H1 (cell line): ENCODE measurements at regions not wholly inside any gene's neighbourhood (a gene's known extent, or its start where the extent isn't known, plus 50 kb on each side); places are given as distances from the start of the nearest gene placed in this dataset.

ENCODE experiments used
- BACH1 ChIP-seq: IDR thresholded peaks from 2 replicates; pipeline ENCODE4 v1.6.1; 2012; ENCODE audit warnings: low read length, improper control_type of control experiment
- CHD7 ChIP-seq: fragments of 300-600 bp; sonication (generic); IDR thresholded peaks from 2 replicates; pipeline ENCODE4 v1.7.1; 2012; ENCODE audit warnings: low read length, moderate library complexity, mild to moderate bottlenecking, inconsistent platforms; ENCODE audit not compliant: insufficient replicate concordance
- EP300 ChIP-seq, 2 experiments: IDR thresholded peaks; 1 replicate in 1 of 2; 2 replicates in 1 of 2; pipeline ENCODE4 v1.6.1; 2011 to 2012; ENCODE audit warnings: low read depth in 2 of 2, low read length in 2 of 2, mild to moderate bottlenecking in 2 of 2, borderline replicate concordance in 1 of 2, inconsistent platforms in 1 of 2, moderate library complexity in 1 of 2
- HDAC2 ChIP-seq, 2 experiments: fragments of 300-600 bp in 1 of 2; sonication (generic) in 1 of 2; IDR thresholded peaks; 2 replicates each; pipeline ENCODE4 v1.6.1; 2011 to 2012; ENCODE audit warnings: low read depth in 2 of 2, low read length in 2 of 2, mild to moderate bottlenecking in 2 of 2, moderate library complexity in 2 of 2, borderline replicate concordance in 1 of 2, inconsistent platforms in 1 of 2
- PHF8 ChIP-seq: fragments of 200-600 bp; sonication (generic); conservative IDR thresholded peaks from 2 replicates; pipeline ENCODE4 v1.7.1; 2012; ENCODE audit warnings: low read depth, mild to moderate bottlenecking, inconsistent platforms, low read length, moderate library complexity
- POLR2A ChIP-seq, 2 experiments: IDR thresholded peaks; 1 replicate in 1 of 2; 2 replicates in 1 of 2; pipeline ENCODE4 v1.6.1; 2011; ENCODE audit warnings: low read depth in 2 of 2, low read length in 2 of 2, mild to moderate bottlenecking in 2 of 2; ENCODE audit errors: control extremely low read depth in 1 of 2
- SIN3A ChIP-seq, 2 experiments: IDR thresholded peaks in 1 of 2; conservative IDR thresholded peaks in 1 of 2; 2 replicates each; pipeline ENCODE4 v1.6.1; 2011 to 2012; ENCODE audit warnings: low read length in 2 of 2, improper control_type of control experiment in 1 of 2, low read depth in 1 of 2, mild to moderate bottlenecking in 1 of 2
- TAF1 ChIP-seq: IDR thresholded peaks from 2 replicates; pipeline ENCODE4 v1.6.1; 2011; ENCODE audit warnings: mild to moderate bottlenecking, low read depth, low read length
- YY1 ChIP-seq: IDR thresholded peaks from 2 replicates; pipeline ENCODE4 v1.6.1; 2011; ENCODE audit warnings: low read depth, mild to moderate bottlenecking, low read length

- no peak for TF ChIP-seq CHD7
- no peak for TF ChIP-seq SIN3A (conservative IDR thresholded peaks at IDR 0.05 in 1 of 2, IDR thresholded peaks at IDR 0.05 in 1 of 2; ENCODE audit: low read depth in 1 of 2, low read length in 2 of 2)
- no peak for TF ChIP-seq HDAC2 (IDR thresholded peaks at IDR 0.05; ENCODE audit: borderline replicate concordance in 1 of 2, low read depth in 2 of 2, low read length in 2 of 2)
- no peak for TF ChIP-seq BACH1
- TF ChIP-seq POLR2A (IDR thresholded peaks at IDR 0.05; ENCODE audit: control extremely low read depth in 1 of 2, low read depth in 2 of 2, low read length in 2 of 2) = no peak
- TF ChIP-seq TAF1 = no peak
- TF ChIP-seq YY1 = no peak
- TF ChIP-seq PHF8 = no peak
- TF ChIP-seq EP300 (IDR thresholded peaks at IDR 0.05; ENCODE audit: borderline replicate concordance in 1 of 2, low read depth in 2 of 2, low read length in 2 of 2) = no peak
- TF ChIP-seq, all 59 proteins: peak for 0
These were observed 292.0 kb downstream of the RPLP1 start (continued) for GRCh38 chr15:69744391-69745162.
